Activated naive CD8-positive, alpha-beta T cell treated with anti-CD3 and anti-CD28 coated beads, Interleukin-2, amount 50 U/mL, for 16 hours (primary cell): ENCODE measurements at regions not wholly inside any gene's neighbourhood (a gene's known extent, or its start where the extent isn't known, plus 50 kb on each side); places are given as distances from the start of the nearest gene placed in this dataset.

Experiments used
- DNase-seq: peaks from one replicate; pipeline ENCODE4 v3.0.0-alpha.2; 2020; ENCODE audit warnings: low read depth, low spot score

- peak; percentile 55 for DNase-seq
Observed at GRCh38 chr12:107320033-107320928, 226.9 kb upstream of the CRY1 start.

- peak; percentile 62 for DNase-seq
Observed at GRCh38 chr12:107320929-107321631, 227.7 kb upstream of the CRY1 start.

GRCh38 chr12:107322063-107322462 is 228.7 kb upstream of the CRY1 start:
- DNase-seq, result no peak

GRCh38 chr12:107325075-107325608 is 231.8 kb upstream of the CRY1 start:
- no peak for DNase-seq

- DNase-seq, result no peak
Observed at GRCh38 chr12:107326237-107326636, 232.9 kb upstream of the CRY1 start.

- no peak for DNase-seq
Observed at GRCh38 chr12:107327651-107328182, 234.4 kb upstream of the CRY1 start.

- no peak for DNase-seq
Observed at GRCh38 chr12:107328442-107329133, 235.2 kb upstream of the CRY1 start.

GRCh38 chr12:107329569-107330324 is 236.4 kb upstream of the CRY1 start:
- no peak for DNase-seq

- no peak for DNase-seq
Observed at GRCh38 chr12:107330831-107331431, 237.6 kb upstream of the CRY1 start.

- no peak for DNase-seq
Observed at GRCh38 chr12:107331471-107331870, 238.1 kb upstream of the CRY1 start.

GRCh38 chr12:107331912-107332311 is 238.6 kb upstream of the CRY1 start:
- no peak for DNase-seq

GRCh38 chr12:107332743-107333142 is 239.4 kb upstream of the CRY1 start:
- no peak for DNase-seq

GRCh38 chr12:107335802-107336570 is 242.6 kb upstream of the CRY1 start:
- DNase-seq, result no peak

- no peak for DNase-seq
Observed at GRCh38 chr12:107336695-107337094, 243.3 kb upstream of the CRY1 start.

- DNase-seq, result no peak
Observed at GRCh38 chr12:107337346-107338095, 244.2 kb upstream of the CRY1 start.

- no peak for DNase-seq
Observed at GRCh38 chr12:107339487-107339886, 246.1 kb upstream of the CRY1 start.

GRCh38 chr12:107339932-107340331 is 246.6 kb upstream of the CRY1 start:
- DNase-seq, result no peak

GRCh38 chr12:107340898-107341297 is 247.5 kb upstream of the CRY1 start:
- no peak for DNase-seq
